ENCODE measurements at regions not wholly inside any gene's neighbourhood (a gene's known extent, or its start where the extent isn't known, plus 50 kb on each side); places are given as distances from the start of the nearest gene placed in this dataset.

- FAIRE-seq (no peak), ATAC-seq (peak; percentile 53), DNase-seq (ENCODE audit: low read depth, low spot score) (no peak)
- Histone ChIP-seq H2AFZ (ENCODE audit: control insufficient read depth, low read depth, low read length) (no peak overlapping the region), H3K27ac (ENCODE audit: control insufficient read depth, insufficient read depth) (no peak overlapping the region), H3K4me2 (ENCODE audit: control insufficient read depth, insufficient read depth) (no peak overlapping the region), H3K36me3 (ENCODE audit: control insufficient read depth in 2 of 2, insufficient read depth in 2 of 2, low read length in 1 of 2) (no peaks in the 10 kb centered on the region), H4K20me1 (ENCODE audit: control insufficient read depth, insufficient read depth) (no peaks in the 10 kb centered on the region), H3K27me3 (replicated peaks in 1 of 2; ENCODE audit: control insufficient read depth in 2 of 2, insufficient read depth in 2 of 2, low read length in 1 of 2) (no peaks in the 10 kb centered on the region), H3K4me3 (no peak overlapping the region), H3K9ac (ENCODE audit: control insufficient read depth, insufficient read depth, low read length) (no peak overlapping the region), H3K9me3 (replicated peaks; ENCODE audit: control insufficient read depth, insufficient read depth, low read length) (no peaks in the 10 kb centered on the region; the same call in 2 of the 3 replicates), H3K79me2 (ENCODE audit: control insufficient read depth, insufficient read depth, low read length) (no peaks in the 10 kb centered on the region), H3K4me1 (ENCODE audit: control insufficient read depth, insufficient read depth, low read length) (no peaks in the 10 kb centered on the region)
- WGBS (ENCODE audit: insufficient coverage, insufficient replicate concordance, low lambda C conversion rate, missing lambda C conversion rate) = 13% methylated on average over 8 of the region's 8 CpGs
- no TSS peak for BruUV-seq (replicated peaks)
- ChIA-PET CTCF (interaction anchor here (0.6 kb wide), 1 partner anchor 794 kb away, joined by 3 read pairs; no protein-coding TSS in a partner anchor), SMC1A (ENCODE audit: uncharacterized antibody, unreplicated experiment) (no interaction called here), POLR2A (interaction anchor here (0.6 kb wide), 1 partner anchor 68 kb away, joined by 3 read pairs; no protein-coding TSS in a partner anchor), RAD21 (ENCODE audit: unreplicated experiment) (no interaction called here)
- in situ Hi-C loops (cut with MboI) = no loop called here
- intact Hi-C loops (cut with micrococcal nuclease; ENCODE audit: unreplicated experiment) = no loop called here
- TF ChIP-seq BRCA1 (IDR thresholded peaks at IDR 0.05; ENCODE audit: low read depth, low read length) = no peak
- TF ChIP-seq NFXL1 (IDR thresholded peaks at IDR 0.05; ENCODE audit: borderline replicate concordance) = no peak
- TF ChIP-seq MYB (IDR thresholded peaks at IDR 0.05; ENCODE audit: borderline replicate concordance, low read depth, low read length) = no peak
- no peak for TF ChIP-seq ZBTB4 (CRISPR knock-in tag; IDR thresholded peaks at IDR 0.05)
- TF ChIP-seq ZNF687 (IDR thresholded peaks at IDR 0.05) = no peak
- TF ChIP-seq KAT2A (conservative IDR thresholded peaks at IDR 0.05; ENCODE audit: control insufficient read depth, low read depth, low read length) = no peak
- TF ChIP-seq BCLAF1 (IDR thresholded peaks at IDR 0.05) = no peak
- no peak for TF ChIP-seq BHLHE40 (IDR thresholded peaks at IDR 0.05; ENCODE audit: borderline replicate concordance in 1 of 2, low read depth in 2 of 2, low read length in 1 of 2)
- no peak for TF ChIP-seq E4F1 (IDR thresholded peaks at IDR 0.05; ENCODE audit: borderline replicate concordance, partially characterized antibody)
- no peak for TF ChIP-seq FOS (IDR thresholded peaks at IDR 0.05; ENCODE audit: borderline replicate concordance, extremely low read depth, insufficient read length)
- no peak for TF ChIP-seq IRF4 (IDR thresholded peaks at IDR 0.05; ENCODE audit: low read depth, low read length)
Observed at GRCh38 chr6:49264909-49265308, 198.1 kb downstream of the MMUT start.

Measured in GM12878 (cell line).